ENCODE measurements at regions not wholly inside any gene's neighbourhood (a gene's known extent, or its start where the extent isn't known, plus 50 kb on each side); places are given as distances from the start of the nearest gene placed in this dataset.

GRCh38 chr2:219758907-219759680, 131.7 kb downstream of the SLC4A3 start:
- FAIRE-seq, result no peak
- DNase-seq (ENCODE audit: insufficient read length, low spot score), result no peak
- no peak for TF ChIP-seq POLR2A (IDR thresholded peaks at IDR 0.05; ENCODE audit: low read depth, low read length)
- no peak for TF ChIP-seq TAF1 (IDR thresholded peaks at IDR 0.05; ENCODE audit: low read depth, low read length)
- TF ChIP-seq POU2F2 (IDR thresholded peaks at IDR 0.05; ENCODE audit: low read depth, low read length), result no peak
- no peak for TF ChIP-seq POLR2AphosphoS5 (IDR thresholded peaks at IDR 0.05; ENCODE audit: low read depth, low read length)
- no peak for TF ChIP-seq PAX5 (IDR thresholded peaks at IDR 0.05; ENCODE audit: insufficient read depth, low read length, severe bottlenecking)
- no peak for TF ChIP-seq SPI1 (IDR thresholded peaks at IDR 0.05; ENCODE audit: low read depth, low read length)

GRCh38 chr2:219759801-219760200, 132.4 kb downstream of the SLC4A3 start:
- DNase-seq (ENCODE audit: insufficient read length, low spot score) (no peak), FAIRE-seq (no peak)
- no peak for TF ChIP-seq POLR2A (IDR thresholded peaks at IDR 0.05; ENCODE audit: low read depth, low read length)
- TF ChIP-seq POU2F2 (IDR thresholded peaks at IDR 0.05; ENCODE audit: low read depth, low read length), result no peak
- TF ChIP-seq TAF1 (IDR thresholded peaks at IDR 0.05; ENCODE audit: low read depth, low read length), result no peak
- TF ChIP-seq POLR2AphosphoS5 (IDR thresholded peaks at IDR 0.05; ENCODE audit: low read depth, low read length), result no peak
- TF ChIP-seq SPI1 (IDR thresholded peaks at IDR 0.05; ENCODE audit: low read depth, low read length), result no peak
- TF ChIP-seq PAX5 (IDR thresholded peaks at IDR 0.05; ENCODE audit: insufficient read depth, low read length, severe bottlenecking), result no peak

GRCh38 chr2:219765231-219765911, 137.9 kb downstream of the SLC4A3 start:
- DNase-seq (ENCODE audit: insufficient read length, low spot score), result no peak
- TF ChIP-seq POU2F2 (IDR thresholded peaks at IDR 0.05; ENCODE audit: low read depth, low read length) (no peak), TAF1 (IDR thresholded peaks at IDR 0.05; ENCODE audit: low read depth, low read length) (no peak), SPI1 (IDR thresholded peaks at IDR 0.05; ENCODE audit: low read depth, low read length) (peak; percentile 44; the same call in 1 of the 2 replicates), POLR2A (IDR thresholded peaks at IDR 0.05; ENCODE audit: low read depth, low read length) (no peak), POLR2AphosphoS5 (IDR thresholded peaks at IDR 0.05; ENCODE audit: low read depth, low read length) (no peak), PAX5 (IDR thresholded peaks at IDR 0.05; ENCODE audit: insufficient read depth, low read length, severe bottlenecking) (no peak)
- FAIRE-seq, result no peak

GRCh38 chr2:219766658-219767057, 139.2 kb downstream of the SLC4A3 start:
- FAIRE-seq, result no peak
- TF ChIP-seq POLR2A (IDR thresholded peaks at IDR 0.05; ENCODE audit: low read depth, low read length), result no peak
- TF ChIP-seq POU2F2 (IDR thresholded peaks at IDR 0.05; ENCODE audit: low read depth, low read length), result no peak
- no peak for TF ChIP-seq POLR2AphosphoS5 (IDR thresholded peaks at IDR 0.05; ENCODE audit: low read depth, low read length)
- no peak for TF ChIP-seq PAX5 (IDR thresholded peaks at IDR 0.05; ENCODE audit: insufficient read depth, low read length, severe bottlenecking)
- TF ChIP-seq SPI1 (IDR thresholded peaks at IDR 0.05; ENCODE audit: low read depth, low read length), result no peak
- no peak for TF ChIP-seq TAF1 (IDR thresholded peaks at IDR 0.05; ENCODE audit: low read depth, low read length)

GRCh38 chr2:219769090-219769910, 141.9 kb downstream of the SLC4A3 start:
- TF ChIP-seq POU2F2 (IDR thresholded peaks at IDR 0.05; ENCODE audit: low read depth, low read length), result no peak
- TF ChIP-seq POLR2AphosphoS5 (IDR thresholded peaks at IDR 0.05; ENCODE audit: low read depth, low read length), result no peak
- no peak for TF ChIP-seq POLR2A (IDR thresholded peaks at IDR 0.05; ENCODE audit: low read depth, low read length)
- no peak for TF ChIP-seq PAX5 (IDR thresholded peaks at IDR 0.05; ENCODE audit: insufficient read depth, low read length, severe bottlenecking)
- TF ChIP-seq TAF1 (IDR thresholded peaks at IDR 0.05; ENCODE audit: low read depth, low read length), result no peak
- no peak for TF ChIP-seq SPI1 (IDR thresholded peaks at IDR 0.05; ENCODE audit: low read depth, low read length)
- no peak for DNase-seq (ENCODE audit: insufficient read length, low spot score)
- no peak for FAIRE-seq

More at GRCh38 chr2:219766658-219767057, 139.2 kb downstream of the SLC4A3 start:
- no peak for DNase-seq (ENCODE audit: insufficient read length, low spot score)

- FAIRE-seq (no peak), DNase-seq (ENCODE audit: insufficient read length, low spot score) (no peak)
- TF ChIP-seq POU2F2 (IDR thresholded peaks at IDR 0.05; ENCODE audit: low read depth, low read length) (no peak), TAF1 (IDR thresholded peaks at IDR 0.05; ENCODE audit: low read depth, low read length) (no peak), SPI1 (IDR thresholded peaks at IDR 0.05; ENCODE audit: low read depth, low read length) (no peak), POLR2A (IDR thresholded peaks at IDR 0.05; ENCODE audit: low read depth, low read length) (no peak), POLR2AphosphoS5 (IDR thresholded peaks at IDR 0.05; ENCODE audit: low read depth, low read length) (no peak), PAX5 (IDR thresholded peaks at IDR 0.05; ENCODE audit: insufficient read depth, low read length, severe bottlenecking) (no peak)
Observed at GRCh38 chr2:219772103-219772635, 144.7 kb downstream of the SLC4A3 start.

- TF ChIP-seq POU2F2 (IDR thresholded peaks at IDR 0.05; ENCODE audit: low read depth, low read length), result no peak
- no peak for TF ChIP-seq POLR2A (IDR thresholded peaks at IDR 0.05; ENCODE audit: low read depth, low read length)
- DNase-seq (ENCODE audit: insufficient read length, low spot score), result no peak
- no peak for FAIRE-seq
Observed at GRCh38 chr2:219772697-219773096, 145.3 kb downstream of the SLC4A3 start.

- FAIRE-seq, result no peak
Observed at GRCh38 chr2:219775506-219775905, 148.1 kb downstream of the SLC4A3 start.

More at GRCh38 chr2:219775506-219775905, 148.1 kb downstream of the SLC4A3 start:
- no peak for DNase-seq (ENCODE audit: insufficient read length, low spot score)
- TF ChIP-seq POU2F2 (IDR thresholded peaks at IDR 0.05; ENCODE audit: low read depth, low read length) (no peak), PAX5 (IDR thresholded peaks at IDR 0.05; ENCODE audit: insufficient read depth, low read length, severe bottlenecking) (no peak), POLR2A (IDR thresholded peaks at IDR 0.05; ENCODE audit: low read depth, low read length) (no peak), POLR2AphosphoS5 (IDR thresholded peaks at IDR 0.05; ENCODE audit: low read depth, low read length) (no peak), TAF1 (IDR thresholded peaks at IDR 0.05; ENCODE audit: low read depth, low read length) (no peak), SPI1 (IDR thresholded peaks at IDR 0.05; ENCODE audit: low read depth, low read length) (no peak)
